ENCODE measurements at regions not wholly inside any gene's neighbourhood (a gene's known extent, or its start where the extent isn't known, plus 50 kb on each side); places are given as distances from the start of the nearest gene placed in this dataset.

GRCh38 chr13:74662905-74663304, 528.7 kb upstream of the KLF12 start:
- DNase-seq (ENCODE audit: low spot score) = no peak

- no peak for DNase-seq (ENCODE audit: low spot score)
Measured at GRCh38 chr13:74661851-74662250, 527.6 kb upstream of the KLF12 start.

DNA sequence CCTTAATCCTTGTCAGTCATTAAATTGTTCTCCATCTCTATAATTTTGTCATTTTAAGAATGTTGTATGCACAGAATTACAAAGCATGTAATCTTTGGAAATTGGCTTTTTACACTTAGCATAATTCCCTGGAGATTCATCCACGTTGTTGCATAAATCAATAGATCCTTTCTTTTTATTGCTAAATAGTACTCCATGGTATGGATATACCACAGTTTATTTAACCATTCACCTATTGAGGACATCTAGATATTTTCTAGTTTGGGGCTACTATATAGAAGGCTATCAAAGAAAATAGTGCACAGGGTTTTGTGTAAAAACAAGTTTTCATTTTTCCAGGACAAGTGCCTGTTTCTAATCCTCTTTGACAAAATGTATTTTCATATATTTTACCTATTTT, 523.6 kb upstream of the KLF12 start:
- no peak for DNase-seq (ENCODE audit: low spot score)

DNA sequence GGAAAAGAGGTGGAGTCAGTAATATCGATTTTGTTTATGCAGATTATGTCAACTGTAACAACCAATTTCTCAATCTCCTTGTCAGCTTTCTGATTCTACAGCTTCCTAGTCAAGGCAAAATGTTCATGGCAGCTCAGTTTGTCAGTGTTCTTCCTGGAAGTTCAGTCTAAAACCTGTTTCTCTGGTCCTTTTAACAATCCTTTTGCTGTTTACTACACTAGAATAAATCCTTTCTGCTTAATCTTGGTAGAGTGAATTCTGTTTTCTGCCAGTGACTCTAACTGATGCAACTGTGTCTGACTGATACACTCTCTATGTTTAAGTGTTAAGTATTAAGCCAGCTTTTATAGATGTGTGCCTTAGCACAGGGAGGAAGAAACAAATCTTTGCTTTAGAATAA, 516.9 kb upstream of the KLF12 start:
- DNase-seq (ENCODE audit: low spot score) = no peak

DNA sequence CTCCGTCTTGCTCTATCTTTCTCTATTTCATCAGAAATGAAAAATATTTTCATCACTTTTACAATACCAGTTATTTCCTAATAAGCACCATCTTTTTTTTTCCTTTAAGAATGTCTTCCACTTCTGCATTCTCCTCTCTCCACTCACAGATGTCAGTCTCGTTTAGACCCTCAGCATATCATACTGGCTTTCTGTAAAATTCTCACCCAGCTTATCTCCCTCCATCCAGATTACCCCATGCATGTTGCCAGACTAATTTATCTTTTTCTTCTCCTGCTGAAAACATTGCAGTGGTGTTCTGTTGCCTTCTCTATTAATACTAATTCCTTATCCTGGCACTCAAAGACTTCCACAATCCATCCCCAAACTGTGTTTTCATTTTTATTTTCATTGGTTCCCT, 513.8 kb upstream of the KLF12 start:
- no peak for DNase-seq (ENCODE audit: low spot score)

GRCh38 chr13:74647211-74647610, 513.0 kb upstream of the KLF12 start:
- DNase-seq (ENCODE audit: low spot score) = no peak

- no peak for DNase-seq (ENCODE audit: low spot score)
Measured at GRCh38 chr13:74646091-74646490, 511.9 kb upstream of the KLF12 start.

- DNase-seq (ENCODE audit: low spot score) = no peak
Measured at GRCh38 chr13:74645586-74645985, 511.4 kb upstream of the KLF12 start.

DNA sequence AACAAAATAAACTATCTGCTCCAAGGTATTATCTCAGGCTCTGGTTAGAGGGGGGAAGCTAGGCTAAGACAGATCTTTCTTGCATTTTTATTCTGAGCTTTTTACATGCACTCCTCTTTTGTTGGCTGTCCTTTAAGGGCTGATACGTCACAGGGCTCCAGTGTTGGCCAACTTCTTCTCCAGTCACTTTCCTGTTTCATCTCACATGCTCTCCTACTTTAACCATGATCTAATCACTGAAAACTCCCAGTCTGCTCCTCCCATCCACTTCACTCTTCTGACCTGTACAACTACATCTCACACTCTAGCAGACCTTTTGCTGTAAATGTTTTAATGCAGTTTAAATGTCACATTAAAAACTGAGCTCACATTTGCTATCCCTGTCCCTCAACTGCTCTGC, 510.0 kb upstream of the KLF12 start:
- no peak for DNase-seq (ENCODE audit: low spot score)

GRCh38 chr13:74641586-74641985, 507.4 kb upstream of the KLF12 start:
- DNase-seq (ENCODE audit: low spot score) = no peak

DNA sequence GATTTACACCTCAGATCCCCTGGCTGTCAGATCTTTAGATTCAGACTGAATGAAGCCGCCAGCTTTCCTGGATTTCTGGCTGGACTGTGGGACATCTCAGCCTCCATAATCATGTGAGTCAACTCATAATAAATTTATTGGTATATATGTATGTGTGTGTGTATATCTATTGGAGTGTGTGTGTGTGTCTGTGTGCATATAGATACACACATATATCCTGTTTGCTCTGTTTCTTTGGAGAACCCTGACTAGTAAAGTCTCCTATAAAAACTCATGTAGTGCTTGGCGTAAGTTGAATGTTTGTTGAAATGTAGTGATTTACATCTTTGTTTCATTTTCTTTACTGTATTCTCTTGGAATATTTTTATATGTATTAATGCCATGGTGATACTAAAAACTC, 499.5 kb upstream of the KLF12 start:
- DNase-seq (ENCODE audit: low spot score) = no peak

GRCh38 chr13:74629985-74630384, 495.8 kb upstream of the KLF12 start:
- no peak for DNase-seq (ENCODE audit: low spot score)

DNA sequence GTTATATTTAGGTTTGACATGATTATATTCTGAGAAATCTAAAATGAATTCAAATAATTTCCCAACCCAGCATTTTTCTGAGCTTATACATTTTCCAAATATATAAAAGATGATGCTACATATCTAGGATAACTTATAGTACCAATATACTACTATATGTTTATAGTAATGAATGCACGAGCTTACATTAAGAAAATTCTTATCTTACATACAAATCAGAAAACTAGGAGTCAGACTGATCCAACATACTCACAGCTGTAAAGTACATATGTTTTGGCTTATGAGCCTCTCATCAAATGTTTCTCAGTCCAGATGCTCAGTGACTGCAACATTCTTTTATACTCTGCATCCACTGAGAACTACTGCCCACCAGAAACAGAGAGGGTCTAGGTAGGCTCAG, 491.3 kb upstream of the KLF12 start:
- DNase-seq (ENCODE audit: low spot score) = no peak

- no peak for DNase-seq (ENCODE audit: low spot score)
Measured at GRCh38 chr13:74623761-74624160, 489.6 kb upstream of the KLF12 start.

DNA sequence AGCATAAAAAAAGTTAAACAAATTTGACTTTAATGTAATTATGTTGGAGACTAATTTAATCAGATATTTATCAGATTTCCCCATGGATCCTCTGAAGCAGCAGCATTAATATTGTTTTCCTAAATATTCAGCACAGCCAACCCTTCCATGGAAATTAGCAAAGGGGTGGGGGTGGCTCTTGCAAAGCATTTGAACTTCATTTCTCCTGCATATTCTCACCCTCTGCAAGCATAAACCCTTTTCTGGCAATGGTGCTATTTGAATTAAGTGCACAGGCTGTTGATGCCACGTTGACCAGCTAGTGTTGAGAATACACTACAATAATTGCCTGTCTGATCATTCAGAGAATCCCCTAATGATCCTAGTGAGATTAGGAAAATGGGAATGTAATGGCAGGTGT, 488.1 kb upstream of the KLF12 start:
- no peak for DNase-seq (ENCODE audit: low spot score)

- DNase-seq (ENCODE audit: low spot score) = no peak
Measured at GRCh38 chr13:74620711-74621110, 486.5 kb upstream of the KLF12 start.

DNA sequence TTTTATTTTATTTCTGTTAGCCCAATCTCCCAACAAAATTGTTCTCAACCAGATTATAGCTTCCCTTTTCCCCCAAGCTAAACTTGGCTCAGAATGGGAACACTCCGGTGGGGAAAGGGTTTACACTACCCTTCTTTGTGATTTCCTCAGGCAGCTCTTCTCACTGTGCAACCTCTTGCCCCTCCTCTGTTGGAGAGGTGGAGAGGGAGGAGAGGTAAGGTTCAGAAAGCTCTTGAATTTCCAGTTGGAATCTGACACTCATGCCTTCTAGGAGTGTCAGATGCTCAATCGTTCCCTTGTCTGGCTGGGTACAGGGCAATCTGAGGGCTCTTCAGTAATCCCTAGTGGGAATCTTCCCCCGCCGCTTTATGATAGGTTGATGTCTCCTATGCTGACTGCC, 486.1 kb upstream of the KLF12 start:
- DNase-seq (ENCODE audit: low spot score) = no peak

- no peak for DNase-seq (ENCODE audit: low spot score)
Measured at GRCh38 chr13:74597526-74597925, 463.3 kb upstream of the KLF12 start.

DNA sequence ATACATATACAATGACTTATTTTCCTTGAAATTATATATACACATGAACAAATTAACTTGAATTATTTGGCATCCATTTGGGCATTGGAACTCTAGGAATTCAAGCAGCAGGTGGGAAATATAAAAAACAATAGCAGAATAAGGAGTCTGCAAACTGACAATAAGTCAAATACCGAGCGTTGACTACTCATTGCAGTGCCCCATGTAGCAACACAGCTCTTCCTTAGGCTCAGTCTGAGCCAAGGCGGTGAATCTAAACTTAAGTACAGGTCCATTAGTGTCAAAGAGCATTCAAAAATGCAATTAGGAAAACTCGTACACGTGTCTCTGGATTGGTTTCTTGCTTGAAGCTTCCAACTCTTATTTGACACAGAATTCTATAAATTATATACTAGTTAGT, 462.5 kb upstream of the KLF12 start:
- DNase-seq (ENCODE audit: low spot score) = no peak

DNA sequence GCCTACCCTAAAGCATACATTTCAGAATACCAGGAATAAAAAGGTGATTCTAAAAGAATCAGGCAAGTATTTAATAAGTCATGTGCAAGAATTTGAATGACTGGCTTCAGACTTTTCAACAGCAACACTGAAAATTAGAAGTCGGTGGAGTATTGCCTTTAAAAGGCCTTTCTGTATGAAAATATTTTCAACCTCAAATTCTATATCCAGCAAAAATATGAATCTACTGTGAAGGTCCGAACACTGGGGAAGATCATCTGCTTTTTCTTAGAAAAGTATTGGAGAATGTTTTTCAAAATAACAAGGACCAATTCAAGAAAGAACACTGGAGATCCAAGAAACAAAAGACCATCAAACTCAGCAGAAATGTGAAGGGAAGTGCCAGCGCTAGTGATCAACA, 459.5 kb upstream of the KLF12 start:
- DNase-seq (ENCODE audit: low spot score) = no peak

GRCh38 chr13:74586847-74587246, 452.6 kb upstream of the KLF12 start:
- DNase-seq (ENCODE audit: low spot score) = no peak

DNA sequence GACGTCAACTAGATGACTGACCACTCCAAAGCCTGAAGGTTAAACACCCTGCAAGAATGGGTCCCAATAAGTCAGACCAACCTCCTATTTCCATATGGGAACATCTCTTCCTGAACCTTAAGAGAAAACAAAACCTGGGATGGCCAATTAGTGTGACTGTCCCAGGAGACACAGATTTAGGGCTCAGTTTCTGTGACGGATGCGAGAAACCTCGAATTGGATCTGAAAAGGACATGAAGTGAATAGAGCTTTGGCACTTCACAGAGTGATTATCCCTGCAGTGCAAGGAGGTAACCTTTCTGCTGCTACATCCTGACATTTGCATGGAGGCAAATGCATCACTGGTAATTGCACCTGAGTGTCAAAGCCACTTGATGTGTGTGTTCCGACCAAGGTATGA, 442.2 kb upstream of the KLF12 start:
- DNase-seq (ENCODE audit: low spot score) = no peak

DNA sequence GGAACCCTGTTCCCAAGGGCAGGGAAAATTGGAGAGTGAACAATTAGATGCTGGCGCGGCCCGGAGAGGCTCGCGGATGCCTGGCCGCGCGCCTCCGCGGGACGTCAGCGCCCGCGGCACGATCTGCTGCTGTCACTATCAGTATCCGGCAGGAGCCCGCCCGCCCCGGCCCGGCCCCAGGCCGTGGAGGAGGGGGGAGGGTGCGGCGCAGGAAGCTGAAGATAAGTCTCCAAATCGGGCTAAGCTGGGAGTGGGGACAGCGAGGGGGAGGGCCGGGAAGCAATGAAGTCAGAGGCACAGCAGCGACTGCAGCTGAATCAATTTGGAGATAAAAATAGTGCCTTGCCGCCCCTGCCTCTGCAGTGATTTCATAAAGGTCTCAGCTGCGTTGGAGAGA, 441.5 kb upstream of the KLF12 start:
- DNase-seq (ENCODE audit: low spot score) = peak; percentile 37

DNA sequence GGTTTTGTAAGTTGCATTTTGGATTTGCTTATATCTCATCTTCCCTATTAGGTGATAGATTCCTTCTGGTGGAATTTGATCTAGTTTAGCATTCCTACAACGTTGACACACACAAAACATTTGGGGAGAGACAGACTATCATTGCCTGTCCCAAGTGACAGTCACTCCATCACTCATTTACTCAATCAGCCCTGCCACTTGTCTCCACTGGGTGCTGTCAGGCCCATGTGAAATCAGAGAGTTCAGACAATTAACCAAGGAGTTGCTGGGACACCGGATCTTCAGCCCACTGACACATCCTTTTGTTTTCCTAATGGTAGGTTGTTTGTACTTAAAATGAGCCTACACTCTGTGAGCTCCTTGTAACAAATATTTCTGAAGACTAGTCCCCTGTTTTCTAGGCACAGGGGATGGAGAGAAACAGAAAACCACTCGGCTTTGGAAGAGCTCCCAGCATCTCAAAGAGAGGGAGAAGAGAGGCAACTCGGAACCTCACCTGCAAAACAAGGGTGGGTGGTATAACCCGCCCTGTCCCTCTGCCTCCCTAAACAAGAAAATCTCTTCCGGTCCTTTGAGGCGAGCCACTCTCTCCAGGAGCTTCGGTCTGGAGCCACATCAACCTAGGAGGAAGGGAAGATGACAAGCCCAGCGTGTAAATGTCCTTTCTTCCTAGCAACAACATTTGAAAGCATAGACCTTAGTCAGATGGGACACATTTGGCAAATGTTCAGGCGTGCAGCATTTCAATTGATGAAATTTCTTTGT, 440.9 kb upstream of the KLF12 start:
- DNase-seq (ENCODE audit: low spot score) = no peak

GRCh38 chr13:74573654-74574053, 439.4 kb upstream of the KLF12 start:
- no peak for DNase-seq (ENCODE audit: low spot score)
